Erythroblast (primary cell): ENCODE measurements at regions not wholly inside any gene's neighbourhood (a gene's known extent, or its start where the extent isn't known, plus 50 kb on each side); places are given as distances from the start of the nearest gene placed in this dataset.

Experiments used
- GATA1 ChIP-seq: IDR thresholded peaks from 2 replicates; pipeline ENCODE4 v1.6.1; 2011; ENCODE audit warnings: low read depth, mild to moderate bottlenecking, control low read depth, low read length, moderate library complexity
- POLR2A ChIP-seq: IDR thresholded peaks from 2 replicates; pipeline ENCODE4 v1.6.1; 2011; ENCODE audit warnings: mild to moderate bottlenecking, low read length

DNA sequence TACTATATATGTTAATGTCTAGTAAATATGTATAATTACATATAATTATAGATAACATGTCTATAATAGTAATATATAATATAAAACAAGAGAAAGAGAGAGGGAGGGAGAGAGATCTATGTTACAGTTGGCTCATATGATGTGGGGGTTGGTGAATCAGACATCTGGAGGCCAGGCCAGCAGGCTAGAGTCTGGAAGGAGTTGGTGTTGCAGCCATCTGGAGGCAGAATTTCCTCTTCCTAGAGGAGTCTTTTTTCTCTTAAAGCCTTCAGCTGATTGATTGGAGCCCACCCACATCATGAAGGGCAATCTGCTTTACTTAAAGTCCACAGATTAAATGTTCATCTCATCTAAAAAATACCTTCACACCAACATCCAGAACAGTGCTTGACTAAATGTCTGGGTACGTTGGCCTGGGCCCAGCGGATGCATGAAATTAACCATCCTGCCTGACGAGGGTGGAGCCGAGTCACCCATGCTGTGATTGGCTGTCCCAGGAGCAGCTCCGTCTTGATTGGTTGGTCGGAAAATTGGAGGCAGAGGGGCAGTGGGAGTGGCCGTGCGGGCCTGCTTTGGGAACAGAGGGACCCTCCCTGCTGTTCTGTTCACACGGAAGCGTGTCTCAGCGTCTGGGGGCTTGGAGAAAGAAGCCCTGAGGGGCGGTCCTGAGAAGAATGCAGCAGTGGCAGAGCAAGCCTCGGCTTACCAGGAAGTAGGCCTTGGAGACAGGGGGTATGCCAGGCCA, 392.4 kb downstream of the QKI start:
- TF ChIP-seq POLR2A (no peak), GATA1 (no peak)
